ENCODE measurements at regions not wholly inside any gene's neighbourhood (a gene's known extent, or its start where the extent isn't known, plus 50 kb on each side); places are given as distances from the start of the nearest gene placed in this dataset.
A peak's percentile ranks its signal among the peaks of the same experiment; 100 is the strongest.
"Not testable (repeated sequence)": the region's sequence is repeated elsewhere in the genome, so short reads cannot be mapped to it uniquely, and the experiment has no call there.

DNA sequence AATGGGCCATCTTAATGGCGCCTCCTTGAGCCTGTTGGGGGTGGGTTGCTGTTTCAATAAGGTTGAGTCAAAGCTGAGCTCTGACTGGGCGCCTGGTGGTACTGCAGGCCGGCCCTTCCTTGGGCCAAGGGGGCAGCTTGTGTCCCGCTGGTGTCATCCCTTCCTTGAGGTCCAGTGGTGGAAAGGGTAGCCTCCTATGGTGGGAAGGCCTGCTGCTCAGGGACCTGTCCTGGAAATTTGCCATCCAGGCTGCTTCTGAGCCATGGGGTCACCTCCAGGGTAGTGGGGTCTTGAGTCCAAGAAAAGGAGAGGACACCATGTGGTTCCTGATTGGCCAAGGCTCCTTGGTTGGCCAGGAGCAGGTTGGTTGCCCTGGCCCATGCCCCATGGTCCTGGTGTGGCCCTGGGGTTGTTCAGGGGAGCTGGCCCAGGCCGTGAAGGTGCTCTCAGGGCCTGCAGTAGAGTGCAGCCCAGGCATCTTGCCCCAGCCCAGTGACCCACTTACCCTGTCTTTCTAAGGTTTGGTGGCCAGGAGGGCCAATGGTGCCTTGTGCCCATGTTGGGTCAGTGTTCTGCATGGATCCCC is 188.7 kb downstream of the UBE3A start:
- ATAC-seq (ENCODE audit: poor library complexity) (no peak), DNase-seq (peak; percentile 20)
- intact Hi-C loops (cut with DNase I): no loop called here

DNA sequence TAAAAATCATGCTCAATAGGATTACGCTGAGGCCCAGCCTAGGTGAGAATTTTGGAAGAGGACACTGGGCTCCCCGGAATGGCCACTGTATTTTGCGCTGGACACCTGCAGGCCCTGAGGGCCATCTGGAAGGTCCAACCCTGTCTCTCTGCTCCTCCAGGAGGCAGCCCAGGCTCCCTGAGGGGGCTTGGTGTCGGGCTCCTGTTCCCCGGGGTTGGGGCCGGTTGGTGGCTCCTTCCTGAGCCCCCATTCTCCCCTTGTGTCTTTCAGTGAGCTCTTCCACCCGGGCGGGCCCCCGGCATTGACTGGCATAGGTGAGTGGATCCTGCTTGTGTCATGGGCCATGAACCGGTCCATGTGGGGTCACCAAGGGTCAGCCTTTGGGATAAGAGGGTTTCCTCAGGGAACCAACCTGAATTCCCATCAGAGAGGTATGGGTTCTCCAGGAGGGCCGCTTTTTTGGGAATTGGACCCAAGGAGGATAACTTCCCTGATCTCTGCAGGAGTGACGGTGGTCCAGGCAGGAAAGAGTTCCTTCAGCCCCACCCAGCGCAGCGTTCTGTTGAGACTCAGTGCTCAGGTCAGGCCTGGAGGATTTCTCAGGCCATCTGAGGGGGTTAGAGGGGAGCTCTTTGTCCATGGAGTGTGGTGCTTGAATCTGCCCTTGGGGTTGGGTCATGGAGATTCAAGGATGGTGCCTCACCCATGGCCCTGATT is 187.8 kb downstream of the UBE3A start:
- intact Hi-C loops (cut with DNase I): no loop called here
- DNase-seq: peak; percentile 9
- ATAC-seq (ENCODE audit: poor library complexity): no peak

DNA sequence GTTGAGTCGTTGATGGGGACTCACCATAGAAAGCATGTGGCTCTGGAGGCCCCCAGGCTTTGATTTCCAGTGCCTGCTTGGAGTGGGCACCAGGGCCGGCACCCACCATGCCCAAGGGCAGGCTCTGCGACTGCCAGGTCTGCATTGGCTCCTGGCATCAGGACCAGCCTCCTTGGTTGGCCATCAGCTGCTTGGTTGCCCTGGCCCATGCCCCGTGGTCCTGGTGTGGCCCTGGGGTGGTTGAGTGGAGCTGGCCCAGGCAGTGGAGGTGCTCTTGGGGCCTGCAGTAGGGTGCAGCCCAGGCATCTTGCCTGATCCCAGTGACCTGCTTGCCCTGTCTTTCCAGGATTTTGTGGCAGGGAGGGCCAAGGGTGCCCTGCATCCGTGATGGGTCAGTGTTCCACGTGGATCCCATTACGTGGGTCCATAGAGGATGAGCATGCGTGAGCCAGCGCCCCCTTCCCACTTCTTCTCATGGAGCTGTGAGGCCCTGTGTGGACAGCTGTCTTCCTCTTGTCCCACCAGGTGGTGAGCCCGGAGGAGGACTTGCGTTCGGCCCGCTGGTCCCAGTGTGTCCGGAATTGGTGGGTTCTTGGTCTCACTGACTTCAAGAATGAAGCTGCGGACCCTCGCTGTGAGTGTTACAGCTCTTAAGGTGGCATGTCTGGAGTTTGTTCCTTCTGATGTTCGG is 187.0 kb downstream of the UBE3A start:
- intact Hi-C loops (cut with DNase I): no loop called here
- peak; percentile 37 for DNase-seq
- no peak for ATAC-seq (ENCODE audit: poor library complexity)

DNA sequence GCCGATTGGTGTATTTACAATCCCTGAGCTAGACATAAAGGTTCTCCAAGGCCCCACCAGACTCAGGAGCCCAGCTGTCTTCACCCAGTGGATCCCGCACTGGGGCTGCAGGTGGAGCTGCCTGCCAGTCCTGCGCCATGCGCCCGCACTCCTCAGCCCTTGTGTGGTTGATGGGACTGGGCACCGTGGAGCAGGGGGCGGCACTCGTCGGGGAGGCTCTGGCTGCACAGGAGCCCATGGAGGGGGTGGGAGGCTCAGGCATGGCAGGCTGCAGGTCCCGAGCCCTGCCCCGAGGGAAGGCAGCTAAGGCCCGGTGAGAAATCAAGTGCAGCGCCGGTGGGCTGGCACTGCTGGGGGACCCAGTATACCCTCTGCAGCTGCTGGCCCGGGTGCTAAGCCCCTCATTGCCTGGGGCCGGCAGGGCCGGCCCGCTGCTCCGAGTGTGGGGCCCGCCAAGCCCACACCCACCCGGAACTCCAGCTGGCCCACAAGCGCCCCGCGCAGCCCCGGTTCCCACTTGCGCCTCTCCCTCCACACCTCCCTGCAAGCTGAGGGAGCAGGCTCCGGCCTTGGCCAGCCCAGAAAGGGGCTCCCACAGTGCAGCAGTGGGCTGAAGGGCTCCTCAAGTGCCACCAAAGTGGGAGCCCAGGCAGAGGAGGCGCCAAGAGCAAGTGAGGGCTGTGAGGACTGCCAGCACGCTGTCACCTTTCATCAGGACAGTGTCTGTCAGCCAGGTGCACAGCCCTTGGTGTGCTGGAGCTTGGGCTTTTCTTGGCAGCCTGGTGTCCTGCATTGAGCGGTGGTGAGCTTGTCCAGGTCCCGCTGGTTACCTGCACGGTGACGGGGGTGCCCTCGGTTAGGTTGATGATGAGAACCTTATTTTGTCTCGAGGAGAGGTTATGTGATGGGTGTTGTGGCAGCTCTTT is 185.5 kb downstream of the UBE3A start:
- ATAC-seq (ENCODE audit: poor library complexity); intact Hi-C loops (cut with DNase I): not testable (repeated sequence)
- peak; percentile 19 for DNase-seq

DNA sequence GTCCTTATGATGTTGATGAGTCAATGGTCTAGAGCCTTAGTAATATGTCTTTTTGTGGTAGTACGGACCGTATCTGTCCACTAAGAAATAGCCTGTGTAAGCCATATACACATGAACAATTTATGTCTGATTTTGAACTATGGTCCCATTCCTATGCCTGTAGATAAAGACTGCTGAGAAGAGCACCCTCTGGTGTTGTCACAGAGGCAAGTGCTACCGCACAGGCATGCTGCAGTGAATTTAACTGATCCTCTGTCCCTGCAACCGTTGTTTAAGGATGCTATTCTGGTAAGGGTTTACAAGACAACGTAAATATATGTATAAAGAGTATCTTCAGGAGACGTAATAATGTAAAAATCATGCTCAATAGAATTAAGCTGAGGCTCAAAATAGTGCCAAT is 170.7 kb downstream of the UBE3A start:
- ATAC-seq (ENCODE audit: poor library complexity) (no peak), DNase-seq (no peak)
- intact Hi-C loops (cut with DNase I): no loop called here
